GM12891 (cell line): ENCODE measurements at regions not wholly inside any gene's neighbourhood (a gene's known extent, or its start where the extent isn't known, plus 50 kb on each side); places are given as distances from the start of the nearest gene placed in this dataset.

Source experiments
- PAX5 ChIP-seq: IDR thresholded peaks from 2 replicates; pipeline ENCODE4 v1.6.1; 2011; ENCODE audit warnings: low read length, moderate library complexity, mild to moderate bottlenecking; ENCODE audit not compliant: insufficient read depth, severe bottlenecking
- POLR2A ChIP-seq: IDR thresholded peaks from 2 replicates; pipeline ENCODE4 v1.6.1; 2011; ENCODE audit warnings: low read depth, low read length, control low read depth
- POLR2AphosphoS5 ChIP-seq: IDR thresholded peaks from 2 replicates; pipeline ENCODE4 v1.6.1; 2011; ENCODE audit warnings: low read depth, low read length, control low read depth
- POU2F2 ChIP-seq: IDR thresholded peaks from 2 replicates; pipeline ENCODE4 v1.6.1; 2011; ENCODE audit warnings: low read depth, mild to moderate bottlenecking, control low read depth, low read length, moderate library complexity
- SPI1 ChIP-seq: IDR thresholded peaks from 2 replicates; pipeline ENCODE4 v1.6.1; 2011; ENCODE audit warnings: low read depth, low read length, control low read depth
- TAF1 ChIP-seq: IDR thresholded peaks from 2 replicates; pipeline ENCODE4 v1.6.1; 2011; ENCODE audit warnings: low read depth, low read length, control low read depth

- TF ChIP-seq POLR2AphosphoS5, result no peak
- TF ChIP-seq POLR2A, result no peak
- no peak for TF ChIP-seq POU2F2
- no peak for TF ChIP-seq TAF1
- TF ChIP-seq SPI1, result no peak
- no peak for TF ChIP-seq PAX5
Observed at GRCh38 chr11:115941044-115941443, 436.8 kb upstream of the CADM1 start.
